Liver (tissue), 8 donors: ENCODE measurements at regions not wholly inside any gene's neighbourhood (a gene's known extent, or its start where the extent isn't known, plus 50 kb on each side); places are given as distances from the start of the nearest gene placed in this dataset.

Experiments
- DNase-seq: peaks from one replicate; pipeline ENCODE4 v3.0.0-alpha.2; 2017; ENCODE audit warnings: low spot score
- H3K27ac ChIP-seq, 2 donors: one replicate each; pipeline ENCODE4 v1.7.0; 2013; ENCODE audit warnings: inconsistent platforms in 2 of 2, low read length in 2 of 2, control low read depth in 1 of 2, low read depth in 1 of 2, mild to moderate bottlenecking in 1 of 2
- H3K27me3 ChIP-seq, 4 donors: one replicate each; pipeline versions ENCODE4 v1.6.1 to v1.7.0; 2013; ENCODE audit warnings: low read length in 3 of 4, inconsistent platforms in 1 of 4, mild to moderate bottlenecking in 1 of 4, moderate library complexity in 1 of 4; ENCODE audit not compliant: control insufficient read depth in 4 of 4, insufficient read depth in 4 of 4
- H3K36me3 ChIP-seq, 4 donors: one replicate each; pipeline versions ENCODE4 v1.6.1 to v1.7.0; 2013; ENCODE audit warnings: low read length in 3 of 4, mild to moderate bottlenecking in 3 of 4, low read depth in 1 of 4, moderate library complexity in 1 of 4; ENCODE audit not compliant: control insufficient read depth in 4 of 4, insufficient read depth in 3 of 4
- H3K4me1 ChIP-seq, 4 donors: one replicate each; pipeline versions ENCODE4 v1.6.1 to v1.7.0; 2013; ENCODE audit warnings: low read length in 3 of 4, mild to moderate bottlenecking in 3 of 4, moderate library complexity in 1 of 4; ENCODE audit not compliant: control insufficient read depth in 4 of 4, insufficient read depth in 4 of 4
- H3K4me3 ChIP-seq, 3 donors: one replicate each; pipeline versions ENCODE4 v1.6.1 to v1.7.0; 2013; ENCODE audit warnings: low read length in 3 of 3, control low read depth in 1 of 3, low read depth in 1 of 3, mild to moderate bottlenecking in 1 of 3
- H3K9ac ChIP-seq, 2 donors: one replicate each; pipeline ENCODE4 v1.7.0; 2013; ENCODE audit warnings: low read length in 2 of 2, mild to moderate bottlenecking in 2 of 2, moderate library complexity in 2 of 2, control low read depth in 1 of 2, low read depth in 1 of 2
- H3K9me3 ChIP-seq, 4 donors: one replicate each; pipeline versions ENCODE4 v1.6.1 to v1.7.0; 2013; ENCODE audit warnings: low read length in 3 of 4; ENCODE audit not compliant: control insufficient read depth in 4 of 4
- FOXA2 ChIP-seq: IDR thresholded peaks from 2 replicates; pipeline ENCODE4 v1.6.1; 2016; ENCODE audit warnings: antibody characterized with exemption
- GABPA ChIP-seq, 2 donors: IDR thresholded peaks in 1 of 2; conservative IDR thresholded peaks in 1 of 2; 2 replicates each; pipeline ENCODE4 v1.6.1; 2016; ENCODE audit warnings: antibody characterized with exemption in 2 of 2, mild to moderate bottlenecking in 1 of 2, moderate library complexity in 1 of 2
- JUND ChIP-seq, 2 donors: IDR thresholded peaks; 2 replicates each; pipeline ENCODE4 v1.6.1; 2016; ENCODE audit warnings: antibody characterized with exemption in 2 of 2
- NR2F2 ChIP-seq: IDR thresholded peaks from 2 replicates; pipeline ENCODE4 v1.6.1; 2016; ENCODE audit warnings: antibody characterized with exemption
- SP1 ChIP-seq: IDR thresholded peaks from 2 replicates; pipeline ENCODE4 v1.6.1; 2018; ENCODE audit warnings: antibody characterized with exemption, mild to moderate bottlenecking
- YY1 ChIP-seq: IDR thresholded peaks from 2 replicates; pipeline ENCODE4 v1.6.1; 2016; ENCODE audit warnings: antibody characterized with exemption, mild to moderate bottlenecking
- WGBS: extraction: QIAGEN DNeasy Blood & Tissue Kit; methylation state at CpG from one replicate; pipeline ENCODE4 v1.1.7; 2013; 5-methylcytosine and 5-hydroxymethylcytosine counted together
- TF ChIP-seq, protein P1 (sequence below): IDR thresholded peaks from 2 replicates; pipeline ENCODE4 v1.6.1; 2016; ENCODE audit warnings: antibody characterized with exemption
- TF ChIP-seq, protein P2 (sequence below): fragments of 150-350 bp; IDR thresholded peaks from 2 replicates; pipeline ENCODE4 v1.5.1; 2017; ENCODE audit warnings: improper control_type of control experiment, low read depth, low read length; ENCODE audit not compliant: missing input control
- TF ChIP-seq, protein P3 (sequence below): IDR thresholded peaks from 2 replicates; pipeline ENCODE4 v1.6.1; 2016; ENCODE audit warnings: antibody characterized with exemption
- donor health status: healthy.
- donor health status: healthy.
- donor health status: healthy.
- donor health status: healthy.
- donor health status: healthy.

DNA sequence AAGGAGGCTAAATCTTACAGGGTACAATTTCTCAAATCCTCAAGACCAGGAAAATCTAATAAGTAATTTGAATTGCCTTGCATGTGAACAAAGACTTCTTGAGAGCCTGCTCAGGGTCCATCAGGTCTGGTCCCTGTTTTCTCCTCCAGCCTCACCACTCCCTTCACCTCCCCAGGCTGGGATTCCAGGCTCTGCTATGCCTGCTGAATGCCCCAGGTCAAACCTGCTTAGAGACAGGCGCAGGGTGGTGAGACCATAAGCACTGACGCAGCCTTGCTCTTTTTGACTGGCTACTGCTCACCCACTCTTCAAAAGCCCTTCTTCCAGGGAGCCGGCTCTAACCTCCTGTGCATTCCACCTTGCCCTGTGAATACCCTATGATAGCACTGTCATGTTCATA lies 356.4 kb upstream of the ACVR2A start:
- Histone ChIP-seq H3K27ac (no peak overlapping the region), H3K27me3 (no peaks in the 10 kb centered on the region), H3K36me3 (no peaks in the 10 kb centered on the region), H3K4me1 (peaks cover 0 to 13% (median 4%) of the 10 kb centered on the region in 4 donors), H3K4me3 (no peak overlapping the region), H3K9me3 (no peaks in the 10 kb centered on the region), H3K9ac (no peak overlapping the region)
- no peak for DNase-seq
- WGBS, result 95% methylated on average over 3 of the region's 3 CpGs
- TF ChIP-seq, protein P1, sequence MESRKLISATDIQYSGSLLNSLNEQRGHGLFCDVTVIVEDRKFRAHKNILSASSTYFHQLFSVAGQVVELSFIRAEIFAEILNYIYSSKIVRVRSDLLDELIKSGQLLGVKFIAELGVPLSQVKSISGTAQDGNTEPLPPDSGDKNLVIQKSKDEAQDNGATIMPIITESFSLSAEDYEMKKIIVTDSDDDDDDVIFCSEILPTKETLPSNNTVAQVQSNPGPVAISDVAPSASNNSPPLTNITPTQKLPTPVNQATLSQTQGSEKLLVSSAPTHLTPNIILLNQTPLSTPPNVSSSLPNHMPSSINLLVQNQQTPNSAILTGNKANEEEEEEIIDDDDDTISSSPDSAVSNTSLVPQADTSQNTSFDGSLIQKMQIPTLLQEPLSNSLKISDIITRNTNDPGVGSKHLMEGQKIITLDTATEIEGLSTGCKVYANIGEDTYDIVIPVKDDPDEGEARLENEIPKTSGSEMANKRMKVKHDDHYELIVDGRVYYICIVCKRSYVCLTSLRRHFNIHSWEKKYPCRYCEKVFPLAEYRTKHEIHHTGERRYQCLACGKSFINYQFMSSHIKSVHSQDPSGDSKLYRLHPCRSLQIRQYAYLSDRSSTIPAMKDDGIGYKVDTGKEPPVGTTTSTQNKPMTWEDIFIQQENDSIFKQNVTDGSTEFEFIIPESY, result no peak
- TF ChIP-seq GABPA (IDR thresholded peaks at IDR 0.05 in 1 of 2, conservative IDR thresholded peaks at IDR 0.05 in 1 of 2) (no peak), FOXA2 (no peak), JUND (IDR thresholded peaks at IDR 0.05) (no peak)

DNA sequence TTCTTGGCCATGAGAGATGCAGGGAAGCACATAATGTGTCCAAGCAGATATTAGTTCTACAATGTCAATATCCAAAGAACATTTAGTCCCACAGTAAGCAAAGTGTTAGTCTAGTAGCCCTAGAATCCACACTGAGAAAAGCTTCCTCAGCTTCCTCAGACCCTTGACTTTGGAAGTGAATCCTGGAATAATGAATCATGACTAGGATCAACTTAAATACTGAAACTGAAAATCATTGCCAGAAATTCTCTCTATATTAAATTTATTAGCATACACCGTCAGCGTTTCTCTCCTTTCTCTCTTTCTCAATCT lies 356.9 kb upstream of the ACVR2A start:
- no peak overlapping the region for H3K4me3 ChIP-seq
- TF ChIP-seq NR2F2 (no peak), FOXA2 (peak; percentile 31), YY1 (no peak), GABPA (IDR thresholded peaks at IDR 0.05 in 1 of 2, conservative IDR thresholded peaks at IDR 0.05 in 1 of 2) (no peak), SP1 (no peak)
- TF ChIP-seq, protein P2, sequence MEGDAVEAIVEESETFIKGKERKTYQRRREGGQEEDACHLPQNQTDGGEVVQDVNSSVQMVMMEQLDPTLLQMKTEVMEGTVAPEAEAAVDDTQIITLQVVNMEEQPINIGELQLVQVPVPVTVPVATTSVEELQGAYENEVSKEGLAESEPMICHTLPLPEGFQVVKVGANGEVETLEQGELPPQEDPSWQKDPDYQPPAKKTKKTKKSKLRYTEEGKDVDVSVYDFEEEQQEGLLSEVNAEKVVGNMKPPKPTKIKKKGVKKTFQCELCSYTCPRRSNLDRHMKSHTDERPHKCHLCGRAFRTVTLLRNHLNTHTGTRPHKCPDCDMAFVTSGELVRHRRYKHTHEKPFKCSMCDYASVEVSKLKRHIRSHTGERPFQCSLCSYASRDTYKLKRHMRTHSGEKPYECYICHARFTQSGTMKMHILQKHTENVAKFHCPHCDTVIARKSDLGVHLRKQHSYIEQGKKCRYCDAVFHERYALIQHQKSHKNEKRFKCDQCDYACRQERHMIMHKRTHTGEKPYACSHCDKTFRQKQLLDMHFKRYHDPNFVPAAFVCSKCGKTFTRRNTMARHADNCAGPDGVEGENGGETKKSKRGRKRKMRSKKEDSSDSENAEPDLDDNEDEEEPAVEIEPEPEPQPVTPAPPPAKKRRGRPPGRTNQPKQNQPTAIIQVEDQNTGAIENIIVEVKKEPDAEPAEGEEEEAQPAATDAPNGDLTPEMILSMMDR, result no peak
- peaks cover 0 to 18% (median 5%) of the 10 kb centered on the region in 4 donors for H3K4me1 ChIP-seq
- H3K36me3 ChIP-seq, result no peaks in the 10 kb centered on the region
- no peak for DNase-seq
- H3K27me3 ChIP-seq, result no peaks in the 10 kb centered on the region
- 52% methylated on average over 2 of the region's 2 CpGs for WGBS
- no peak overlapping the region for H3K27ac ChIP-seq
- no peaks in the 10 kb centered on the region for H3K9me3 ChIP-seq
- no peak overlapping the region for H3K9ac ChIP-seq

DNA sequence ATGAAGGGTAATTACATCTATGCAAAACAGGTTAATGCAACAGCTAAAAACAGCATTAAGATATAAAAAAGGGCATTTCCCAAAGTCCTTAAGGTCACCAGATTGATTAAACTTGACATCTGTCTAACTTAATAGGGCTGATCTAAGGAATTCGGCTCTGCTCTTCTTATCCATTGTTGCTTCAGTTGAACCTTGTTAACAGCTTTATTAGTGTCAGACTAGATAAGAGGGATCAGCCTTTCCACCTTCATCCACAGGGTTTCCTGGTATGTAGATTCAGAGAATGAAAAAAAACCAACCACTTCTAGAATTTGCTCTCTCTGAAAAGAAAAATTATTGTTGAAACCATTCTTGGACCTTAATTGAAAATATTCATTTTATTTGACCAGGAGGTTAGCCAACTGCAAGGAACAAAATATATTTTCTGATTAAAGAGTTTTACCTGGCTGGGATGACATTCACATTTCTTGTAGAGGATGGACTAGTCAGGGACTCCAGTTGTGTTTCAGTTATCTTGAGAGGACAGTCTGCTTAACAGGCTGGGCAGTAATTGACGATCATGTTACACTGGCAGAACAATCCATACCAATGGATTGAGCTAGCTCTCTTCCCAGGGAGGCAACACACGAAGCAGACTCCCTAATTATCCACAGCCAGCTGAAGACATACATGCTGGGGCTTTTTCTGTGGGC lies 357.4 kb upstream of the ACVR2A start:
- 58% methylated on average over 3 of the region's 3 CpGs for WGBS
- H3K4me3 ChIP-seq, result no peak overlapping the region
- no peaks in the 10 kb centered on the region for H3K27me3 ChIP-seq
- H3K4me1 ChIP-seq, result peaks cover 0 to 19% (median 6%) of the 10 kb centered on the region in 4 donors
- H3K27ac ChIP-seq, result no peak overlapping the region
- H3K36me3 ChIP-seq, result no peaks in the 10 kb centered on the region
- no peak overlapping the region for H3K9ac ChIP-seq
- TF ChIP-seq, protein P3, sequence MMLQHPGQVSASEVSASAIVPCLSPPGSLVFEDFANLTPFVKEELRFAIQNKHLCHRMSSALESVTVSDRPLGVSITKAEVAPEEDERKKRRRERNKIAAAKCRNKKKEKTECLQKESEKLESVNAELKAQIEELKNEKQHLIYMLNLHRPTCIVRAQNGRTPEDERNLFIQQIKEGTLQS, result no peak
- no peaks in the 10 kb centered on the region for H3K9me3 ChIP-seq
- no peak for DNase-seq
